ENCODE measurements at regions not wholly inside any gene's neighbourhood (a gene's known extent, or its start where the extent isn't known, plus 50 kb on each side); places are given as distances from the start of the nearest gene placed in this dataset.

DNA sequence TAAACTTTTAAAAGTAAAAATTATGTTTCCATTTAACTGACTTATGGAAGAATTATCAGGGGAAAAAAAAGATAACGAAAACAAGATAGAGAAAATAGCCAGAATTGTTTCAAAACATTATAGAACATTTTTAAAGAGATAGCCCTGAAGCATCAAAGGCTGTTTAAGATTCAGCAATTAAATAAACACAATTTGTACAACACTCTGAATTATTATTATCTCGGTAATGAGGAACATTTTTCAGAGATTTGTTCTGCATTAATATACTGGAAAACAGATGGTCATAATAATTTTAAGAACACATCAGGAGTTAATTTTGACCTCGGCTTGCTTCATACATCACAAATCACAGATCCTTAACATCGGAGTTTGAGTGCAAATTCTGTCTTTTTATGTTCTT lies 643.8 kb downstream of the SORCS1 start:
- Mint-ChIP-seq H3K36me3 (ENCODE audit: low read depth) (no peaks in the 10 kb centered on the region), H3K27ac (no peak overlapping the region), H3K27me3 (no peaks in the 10 kb centered on the region), H3K4me1 (no peaks in the 10 kb centered on the region), H3K4me3 (no peak overlapping the region), H3K9me3 (ENCODE audit: low read depth) (peaks cover under 1% of the 10 kb centered on the region)
- intact Hi-C loops (cut with DNase I, micrococcal nuclease): no loop called here
- ChIA-PET POLR2A (no interaction called here), CTCF (interaction anchor here (0.6 kb wide), 1 partner anchor 36 kb away, joined by 3 read pairs; no protein-coding TSS in a partner anchor)
- DNase-seq: no peak
- no peak for ATAC-seq

DNA sequence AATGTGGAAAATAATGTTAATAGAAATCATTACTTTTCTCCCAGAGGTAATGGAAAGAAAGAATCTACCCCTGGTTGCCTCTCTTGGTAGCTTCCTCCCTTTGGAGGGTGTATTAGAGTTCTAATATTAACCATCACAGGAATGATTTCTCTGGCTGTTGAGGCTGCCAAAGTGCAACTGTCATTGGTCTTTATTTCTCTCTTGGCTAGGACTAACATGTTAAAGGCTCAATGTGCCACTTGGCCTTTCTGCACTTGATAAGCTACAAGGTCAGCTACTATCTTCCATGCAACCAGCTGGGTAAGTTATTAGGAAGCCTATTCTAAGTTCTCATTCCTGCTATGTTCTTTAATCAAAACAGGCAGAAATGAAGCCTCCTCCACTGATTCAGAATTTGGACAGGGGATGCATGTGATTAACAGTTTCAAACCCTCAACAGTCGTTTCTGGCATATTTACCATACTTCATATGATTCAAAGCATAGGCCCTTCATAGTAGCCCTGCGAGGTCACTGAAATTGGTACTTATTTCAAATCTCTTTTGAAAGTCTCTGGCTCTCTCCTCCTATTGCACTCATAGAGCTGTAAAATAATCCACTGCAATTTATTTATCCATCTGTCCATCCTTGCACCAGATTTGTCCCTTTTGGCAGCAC lies 645.0 kb downstream of the SORCS1 start:
- ChIA-PET POLR2A (no interaction called here), CTCF (no interaction called here)
- Mint-ChIP-seq H3K4me3 (no peak overlapping the region), H3K4me1 (no peaks in the 10 kb centered on the region), H3K36me3 (ENCODE audit: low read depth) (no peaks in the 10 kb centered on the region), H3K27me3 (no peaks in the 10 kb centered on the region), H3K27ac (no peak overlapping the region), H3K9me3 (ENCODE audit: low read depth) (peaks cover 6% of the 10 kb centered on the region)
- no peak for ATAC-seq
- intact Hi-C loops (cut with DNase I, micrococcal nuclease): no loop called here
- DNase-seq: no peak

DNA sequence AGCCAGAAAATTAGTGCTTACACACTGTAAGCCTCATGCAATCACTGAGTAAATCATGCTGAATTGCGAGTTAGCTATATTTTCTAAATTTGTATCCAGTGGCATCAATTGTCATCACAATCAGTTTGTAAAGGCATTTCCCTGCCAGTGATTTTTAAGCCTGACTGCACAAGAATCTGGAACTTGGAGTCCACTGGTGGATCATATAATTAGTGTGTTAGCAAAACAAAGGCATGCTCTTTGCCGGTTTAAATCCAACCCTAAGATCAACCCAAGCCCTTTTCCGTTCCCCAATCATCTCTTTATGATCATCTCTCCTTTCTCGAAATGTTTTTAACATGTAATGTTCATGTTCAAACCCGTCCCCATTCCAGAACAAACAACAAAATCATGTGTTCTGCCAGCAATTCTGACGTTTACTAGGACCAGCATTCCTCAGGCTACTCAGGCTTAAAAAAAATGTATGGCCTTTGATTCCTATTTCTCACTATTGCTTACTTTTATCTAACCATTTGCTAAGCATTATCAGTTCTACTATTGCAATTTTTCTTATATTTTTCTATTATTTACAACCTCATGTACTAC lies 649.2 kb downstream of the SORCS1 start:
- Mint-ChIP-seq H3K4me1 (no peaks in the 10 kb centered on the region), H3K4me3 (no peak overlapping the region), H3K9me3 (ENCODE audit: low read depth) (peaks cover 10% of the 10 kb centered on the region), H3K27ac (no peak overlapping the region), H3K36me3 (ENCODE audit: low read depth) (no peaks in the 10 kb centered on the region), H3K27me3 (no peaks in the 10 kb centered on the region)
- DNase-seq (no peak), ATAC-seq (no peak)
- intact Hi-C loops (cut with DNase I, micrococcal nuclease): no loop called here
- ChIA-PET POLR2A (no interaction called here), CTCF (no interaction called here)

DNA sequence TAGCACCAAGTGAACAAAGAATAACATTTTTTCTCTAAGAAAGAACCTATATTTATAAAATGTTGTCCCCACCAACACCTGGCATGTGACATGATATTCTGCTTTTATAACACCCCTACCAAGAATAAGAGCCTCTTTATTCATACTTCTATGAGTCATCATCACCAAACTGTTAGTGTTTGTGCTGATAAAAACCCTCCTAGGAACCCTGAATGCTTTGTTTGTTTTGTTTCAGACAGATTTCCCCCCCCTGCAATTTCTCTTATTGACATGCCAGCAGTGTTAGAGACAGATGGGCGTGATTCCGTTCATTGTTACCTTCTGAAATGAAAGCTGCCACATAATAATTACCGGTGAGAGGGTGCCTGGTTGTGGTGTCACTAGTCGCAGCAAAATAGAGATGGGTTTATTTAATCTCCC lies 651.1 kb downstream of the SORCS1 start:
- DNase-seq (no peak), ATAC-seq (no peak)
- no peaks in the 10 kb centered on the region for H3K36me3 Mint-ChIP-seq (ENCODE audit: low read depth)
- H3K27ac Mint-ChIP-seq: no peak overlapping the region
- CTCF ChIA-PET: no interaction called here
- H3K27me3 Mint-ChIP-seq: no peaks in the 10 kb centered on the region
- POLR2A ChIA-PET: interaction anchor here (0.6 kb wide), 1 partner anchor 27 kb away, joined by 6 read pairs; no protein-coding TSS in a partner anchor
- H3K9me3 Mint-ChIP-seq (ENCODE audit: low read depth): peaks cover 10% of the 10 kb centered on the region
- H3K4me3 Mint-ChIP-seq: no peak overlapping the region
- H3K4me1 Mint-ChIP-seq: no peaks in the 10 kb centered on the region
- intact Hi-C loops (cut with DNase I, micrococcal nuclease): no loop called here

DNA sequence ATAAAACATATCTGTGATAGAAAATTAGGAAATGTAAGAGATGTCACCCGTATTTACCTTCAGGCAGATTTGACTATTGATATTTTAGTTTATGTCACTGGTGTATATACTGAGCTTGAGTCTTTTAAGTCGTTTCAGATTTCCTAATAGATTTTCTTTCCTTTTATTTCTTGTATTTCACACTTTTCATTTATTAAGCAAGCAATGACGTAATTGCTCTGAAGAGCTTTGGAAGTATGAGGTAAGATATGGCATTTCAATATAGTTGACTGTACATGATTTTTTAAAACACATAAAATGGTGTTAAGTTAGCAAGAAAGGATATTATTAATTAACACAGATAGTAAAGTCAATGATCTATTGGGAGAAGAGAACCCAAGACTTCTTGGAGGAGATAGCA lies 652.6 kb downstream of the SORCS1 start:
- intact Hi-C loops (cut with DNase I, micrococcal nuclease): no loop called here
- no peak overlapping the region for H3K27ac Mint-ChIP-seq
- ChIA-PET CTCF (no interaction called here), POLR2A (no interaction called here)
- H3K9me3 Mint-ChIP-seq (ENCODE audit: low read depth): peaks cover 10% of the 10 kb centered on the region
- DNase-seq (no peak), ATAC-seq (no peak)
- no peaks in the 10 kb centered on the region for H3K4me1 Mint-ChIP-seq
- no peaks in the 10 kb centered on the region for H3K27me3 Mint-ChIP-seq
- no peaks in the 10 kb centered on the region for H3K36me3 Mint-ChIP-seq (ENCODE audit: low read depth)
- H3K4me3 Mint-ChIP-seq: no peak overlapping the region

DNA sequence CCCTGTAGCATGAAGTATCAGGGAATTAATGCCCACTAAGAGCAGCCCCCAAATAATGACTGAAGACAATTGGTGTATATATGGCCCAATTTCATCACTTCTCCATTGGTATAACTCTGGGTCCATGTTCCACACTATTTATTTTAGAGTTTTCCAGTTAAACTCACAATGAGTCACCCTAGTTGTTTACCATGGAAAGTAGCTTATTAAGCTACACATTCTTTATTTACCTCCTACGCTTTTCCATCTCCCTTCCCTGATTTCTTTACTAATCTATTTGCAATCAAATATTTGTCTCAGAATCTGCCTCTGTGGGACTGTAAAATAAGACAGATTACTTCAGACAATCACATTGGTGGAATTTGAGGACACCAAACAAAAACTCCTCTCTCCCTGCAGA lies 655.6 kb downstream of the SORCS1 start:
- ChIA-PET CTCF (no interaction called here), POLR2A (no interaction called here)
- H3K36me3 Mint-ChIP-seq (ENCODE audit: low read depth): no peaks in the 10 kb centered on the region
- DNase-seq (no peak), ATAC-seq (no peak)
- H3K9me3 Mint-ChIP-seq (ENCODE audit: low read depth): peaks cover 5% of the 10 kb centered on the region
- H3K4me3 Mint-ChIP-seq: no peak overlapping the region
- no peak overlapping the region for H3K27ac Mint-ChIP-seq
- intact Hi-C loops (cut with DNase I, micrococcal nuclease): no loop called here
- H3K27me3 Mint-ChIP-seq: no peaks in the 10 kb centered on the region
- no peaks in the 10 kb centered on the region for H3K4me1 Mint-ChIP-seq

DNA sequence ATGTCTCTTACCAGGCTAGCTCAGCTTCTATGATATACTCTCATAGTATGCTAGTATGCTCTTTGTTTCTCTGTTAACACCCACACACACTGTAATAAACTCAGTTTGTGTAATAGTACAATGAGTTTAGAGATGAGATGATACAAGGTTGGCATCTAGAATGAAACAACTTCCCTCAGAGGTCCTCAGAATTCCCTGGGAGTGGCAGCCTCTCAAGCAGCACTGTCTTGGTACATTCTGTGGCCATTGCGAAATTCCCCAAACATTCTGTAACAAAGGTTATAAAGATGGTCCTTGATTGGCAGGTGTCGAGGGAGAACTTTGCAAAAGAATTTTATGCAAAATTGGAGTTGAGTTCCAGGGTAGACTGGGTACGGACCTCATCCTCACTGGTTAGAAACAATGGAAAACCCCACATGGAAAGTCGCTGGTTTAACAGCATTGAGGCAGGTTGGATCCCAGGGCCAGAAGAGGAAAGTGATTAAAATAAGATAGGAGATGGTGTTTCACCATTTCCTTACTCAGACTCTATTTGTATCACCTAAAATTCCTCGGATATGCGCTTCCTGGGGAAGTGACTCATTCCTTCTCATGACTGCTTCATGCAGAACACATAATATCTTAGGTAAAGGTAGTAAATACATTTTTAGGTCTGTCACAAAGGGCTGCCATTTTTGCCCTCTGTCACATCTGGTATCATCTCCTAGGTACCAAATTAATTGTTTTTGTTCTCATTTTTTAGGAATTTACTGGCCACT lies 657.8 kb downstream of the SORCS1 start:
- Mint-ChIP-seq H3K4me1 (no peaks in the 10 kb centered on the region), H3K27ac (no peak overlapping the region), H3K9me3 (ENCODE audit: low read depth) (peaks cover 3% of the 10 kb centered on the region), H3K27me3 (no peaks in the 10 kb centered on the region), H3K36me3 (ENCODE audit: low read depth) (no peaks in the 10 kb centered on the region), H3K4me3 (no peak overlapping the region)
- intact Hi-C loops (cut with DNase I, micrococcal nuclease): no loop called here
- ATAC-seq (no peak), DNase-seq (no peak)
- ChIA-PET CTCF (no interaction called here), POLR2A (no interaction called here)

DNA sequence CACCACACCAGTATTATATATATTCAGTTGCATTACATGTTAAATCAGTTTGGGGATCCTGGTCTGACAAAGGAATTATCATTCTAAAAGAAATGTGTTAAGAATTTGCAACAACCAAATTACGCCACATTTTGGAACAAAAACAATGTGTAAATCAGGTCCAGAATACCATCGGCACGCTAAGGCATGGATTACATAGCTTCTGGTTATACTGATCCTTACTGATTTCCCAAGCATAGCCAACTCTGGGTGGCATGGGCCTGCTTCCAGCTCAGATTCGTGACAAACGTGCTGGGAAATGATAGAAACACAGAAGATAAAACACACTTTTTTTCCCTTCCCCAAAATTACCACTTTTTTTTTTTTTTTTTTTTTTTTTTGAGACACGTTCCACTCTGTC lies 660.0 kb downstream of the SORCS1 start:
- Mint-ChIP-seq H3K27me3 (no peaks in the 10 kb centered on the region), H3K4me1 (no peaks in the 10 kb centered on the region), H3K27ac (no peak overlapping the region), H3K9me3 (ENCODE audit: low read depth) (peaks cover 4% of the 10 kb centered on the region), H3K36me3 (ENCODE audit: low read depth) (no peaks in the 10 kb centered on the region), H3K4me3 (no peak overlapping the region)
- POLR2A ChIA-PET: no interaction called here
- intact Hi-C loops (cut with DNase I, micrococcal nuclease): no loop called here
- CTCF ChIA-PET: no interaction called here
- DNase-seq (no peak), ATAC-seq (no peak)

DNA sequence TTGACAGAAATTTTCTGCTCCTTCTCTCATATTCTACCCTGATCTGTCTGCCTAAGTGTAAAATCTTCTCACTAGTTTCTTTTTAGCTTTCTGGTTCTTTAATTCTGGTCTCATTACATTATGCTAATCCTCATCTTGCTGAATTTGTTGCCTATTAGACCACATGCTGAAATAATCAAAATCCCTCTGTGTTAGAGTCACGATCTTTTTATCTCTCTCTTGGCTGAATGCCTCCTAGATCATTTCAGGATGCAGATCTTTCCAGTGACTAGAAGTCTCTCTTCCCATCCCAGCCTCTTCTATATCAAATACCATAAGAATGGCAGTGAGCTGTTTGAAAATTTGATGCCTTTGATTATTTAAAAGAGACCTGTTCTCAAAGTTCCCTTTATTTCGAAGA lies 661.9 kb downstream of the SORCS1 start:
- ChIA-PET CTCF (no interaction called here), POLR2A (no interaction called here)
- Mint-ChIP-seq H3K4me1 (no peaks in the 10 kb centered on the region), H3K9me3 (ENCODE audit: low read depth) (peaks cover 4% of the 10 kb centered on the region), H3K27me3 (no peaks in the 10 kb centered on the region), H3K27ac (no peak overlapping the region), H3K36me3 (ENCODE audit: low read depth) (no peaks in the 10 kb centered on the region), H3K4me3 (no peak overlapping the region)
- no peak for DNase-seq
- ATAC-seq: no peak
- intact Hi-C loops (cut with DNase I, micrococcal nuclease): no loop called here

DNA sequence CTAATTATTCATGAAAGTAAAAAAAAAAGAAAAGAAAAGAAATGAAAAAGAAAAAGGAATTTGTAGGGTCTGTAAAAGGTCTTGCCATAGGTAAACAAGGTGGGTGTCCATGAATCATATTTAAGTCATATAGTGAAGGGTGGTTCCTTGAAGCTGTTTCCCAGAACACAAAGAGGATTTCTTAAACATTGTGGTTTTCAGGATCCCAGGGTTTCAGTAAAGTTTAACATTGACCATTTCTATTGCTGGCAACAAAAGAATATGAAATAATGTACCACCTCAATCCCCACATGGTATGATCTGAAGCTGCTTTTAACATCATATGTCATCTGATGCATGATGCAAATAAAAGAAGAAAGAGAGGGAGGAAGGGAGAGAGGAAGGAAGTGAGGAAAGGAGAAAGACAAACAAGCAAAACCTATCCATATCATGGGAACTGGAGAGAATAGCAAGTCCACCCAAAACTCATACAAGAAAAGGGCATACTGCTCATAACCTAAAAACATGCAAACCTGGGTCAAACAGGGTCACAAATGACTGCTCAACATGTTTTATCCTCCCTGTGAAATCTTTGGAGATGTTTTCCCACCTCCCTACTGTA lies 663.5 kb downstream of the SORCS1 start:
- H3K27me3 Mint-ChIP-seq: no peaks in the 10 kb centered on the region
- H3K9me3 Mint-ChIP-seq (ENCODE audit: low read depth): peaks cover 6% of the 10 kb centered on the region
- H3K36me3 Mint-ChIP-seq (ENCODE audit: low read depth): no peaks in the 10 kb centered on the region
- ATAC-seq (no peak), DNase-seq (no peak)
- POLR2A ChIA-PET: no interaction called here
- H3K4me3 Mint-ChIP-seq: no peak overlapping the region
- CTCF ChIA-PET: no interaction called here
- no peak overlapping the region for H3K27ac Mint-ChIP-seq
- H3K4me1 Mint-ChIP-seq: no peaks in the 10 kb centered on the region
- intact Hi-C loops (cut with DNase I, micrococcal nuclease): no loop called here

DNA sequence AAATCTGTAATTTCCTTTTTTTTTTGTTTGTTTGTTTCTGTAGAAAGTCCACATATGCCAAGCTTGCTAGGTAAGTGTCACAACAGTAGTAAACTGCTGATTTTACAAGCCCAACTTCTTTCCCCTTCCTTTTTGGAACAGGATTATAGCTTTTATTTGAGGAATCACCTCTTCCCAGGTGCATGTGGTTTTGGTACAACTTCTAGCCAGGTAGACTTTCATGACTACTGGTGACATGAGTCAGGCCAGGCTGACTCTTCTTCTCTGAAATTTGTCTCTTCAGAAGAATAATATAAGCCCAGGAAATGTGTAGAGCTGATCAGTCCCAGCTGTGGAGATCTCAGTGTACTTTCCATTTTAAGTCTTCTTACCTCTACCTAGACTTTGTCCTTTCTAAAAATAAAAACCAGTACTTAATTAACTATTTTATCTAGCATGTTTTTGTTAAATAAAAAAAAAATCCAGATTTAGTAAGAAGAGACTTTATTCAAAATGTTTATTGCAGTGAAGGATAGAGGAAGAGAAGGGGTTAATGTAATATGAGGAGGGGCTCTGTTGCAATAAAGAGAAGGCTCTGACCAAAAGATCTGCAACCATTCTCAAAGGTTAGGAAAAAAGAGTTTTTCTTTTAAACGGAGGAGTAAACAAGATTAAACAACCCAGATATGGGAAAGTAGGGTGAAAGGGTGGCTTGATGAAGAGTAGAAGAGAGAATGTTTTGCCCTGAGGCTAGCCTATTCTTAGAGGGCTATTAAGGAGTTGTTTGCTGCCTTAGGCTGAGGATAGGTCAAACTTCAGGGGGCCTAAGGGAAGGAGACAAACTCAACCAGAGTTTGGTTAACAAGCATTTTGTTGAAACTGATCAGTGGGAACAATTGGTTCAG lies 664.2 kb downstream of the SORCS1 start:
- ChIA-PET CTCF (no interaction called here), POLR2A (no interaction called here)
- ATAC-seq (no peak), DNase-seq (no peak)
- Mint-ChIP-seq H3K27me3 (no peaks in the 10 kb centered on the region), H3K9me3 (ENCODE audit: low read depth) (peaks cover 5% of the 10 kb centered on the region), H3K4me1 (no peaks in the 10 kb centered on the region), H3K4me3 (no peak overlapping the region), H3K27ac (no peak overlapping the region), H3K36me3 (ENCODE audit: low read depth) (no peaks in the 10 kb centered on the region)
- intact Hi-C loops (cut with DNase I, micrococcal nuclease): no loop called here

Measured in activated CD4-positive, alpha-beta T cell treated with anti-CD3 and anti-CD28 coated beads for 36 hours (primary cell).